ENCODE measurements at regions not wholly inside any gene's neighbourhood (a gene's known extent, or its start where the extent isn't known, plus 50 kb on each side); places are given as distances from the start of the nearest gene placed in this dataset.

- TF ChIP-seq EZH2phosphoT487 (IDR thresholded peaks at IDR 0.05; ENCODE audit: borderline replicate concordance, low read depth, low read length) (no peak), CTCF (conservative IDR thresholded peaks at IDR 0.05; ENCODE audit: low read length) (no peak)
- Histone ChIP-seq H2AFZ (ENCODE audit: low read length) (no peak overlapping the region), H3K4me2 (ENCODE audit: low read length) (no peak overlapping the region), H3K9me3 (ENCODE audit: low read length) (no peaks in the 10 kb centered on the region), H3K79me2 (ENCODE audit: insufficient read depth, low read depth, low read length) (no peaks in the 10 kb centered on the region), H3K4me3 (ENCODE audit: low read depth, low read length, poor library complexity, severe bottlenecking) (no peak overlapping the region), H3K27ac (ENCODE audit: low read depth, low read length, poor library complexity, severe bottlenecking) (no peak overlapping the region), H3K4me1 (ENCODE audit: insufficient read depth, low read length, poor library complexity, severe bottlenecking) (no peaks in the 10 kb centered on the region), H3K36me3 (ENCODE audit: insufficient read depth, low read length) (no peaks in the 10 kb centered on the region), H4K20me1 (ENCODE audit: insufficient read depth, low read length) (no peaks in the 10 kb centered on the region), H3K9me2 (ENCODE audit: insufficient read depth, low read length) (no peaks in the 10 kb centered on the region)
- intact Hi-C loops (cut with micrococcal nuclease; ENCODE audit: unreplicated experiment), result no loop called here
- BruUV-seq (replicated peaks), result no TSS peak
- DNase-seq (ENCODE audit: low spot score), result no peak
- POLR2A ChIA-PET, result no interaction called here
- CTCF ChIA-PET (ENCODE audit: unreplicated experiment), result no interaction called here
These were observed 50.6 kb upstream of the CDK20 start for GRCh38 chr9:88024896-88025295.
